Panc1 (cell line): ENCODE measurements at regions not wholly inside any gene's neighbourhood (a gene's known extent, or its start where the extent isn't known, plus 50 kb on each side); places are given as distances from the start of the nearest gene placed in this dataset.

ENCODE experiments used
- ATAC-seq: fragments of 200-7000 bp; cut with Tn5 transposase; 2 replicates; pipeline ENCODE4 v1.9.1; 2020; ENCODE audit warnings: mild to moderate bottlenecking, moderate library complexity
- BruUV-seq: library from RNA; stranded (reverse); fragments of 400-500 nt; replicated peaks from 2 replicates; lab custom pipeline; 2021; lab: Mats Ljungman, UMichigan
- CTCF ChIA-PET: fragments of 300-600 bp; sonication (Branson Sonifier 250); formaldehyde crosslinking; loops from one replicate; lab custom pipeline; 2022; ENCODE audit warnings: antibody characterized with exemption; lab: Charles Lee
- POLR2A ChIA-PET: fragments of 300-600 bp; sonication (Branson Sonifier 250); formaldehyde crosslinking; loops from one replicate; lab custom pipeline; 2022; ENCODE audit warnings: antibody characterized with exemption; lab: Charles Lee
- DNase-seq: peaks from one replicate; pipeline ENCODE4 v3.0.0-alpha.2; 2010; ENCODE audit warnings: low read depth, low spot score
- H3K27ac ChIP-seq: 2 replicates; pipeline ENCODE4 v1.5.1; 2011; ENCODE audit warnings: mild to moderate bottlenecking, low read length, inconsistent platforms
- H3K27me3 ChIP-seq: fragments of 200-500 bp; sonication (Bioruptor generic); 2 replicates; pipeline ENCODE4 v1.6.0; 2014; ENCODE audit warnings: low read length, inconsistent platforms; ENCODE audit not compliant: control insufficient read depth, insufficient read depth
- H3K36me3 ChIP-seq: fragments of 200-500 bp; sonication (Bioruptor generic); 2 replicates; pipeline ENCODE4 v1.5.1; 2014; ENCODE audit warnings: inconsistent platforms, mild to moderate bottlenecking, low read length, moderate library complexity; ENCODE audit not compliant: control insufficient read depth, insufficient read depth
- H3K4me1 ChIP-seq: 2 replicates; pipeline ENCODE4 v1.5.1; 2011; ENCODE audit warnings: inconsistent platforms, mild to moderate bottlenecking, low read length, moderate library complexity; ENCODE audit not compliant: control insufficient read depth, insufficient read depth
- H3K4me3 ChIP-seq, 2 experiments: 2 replicates each; pipeline ENCODE4 v1.5.1; 2011 to 2012; ENCODE audit warnings: low read depth in 2 of 2, low read length in 2 of 2, mild to moderate bottlenecking in 2 of 2, inconsistent platforms in 1 of 2, moderate library complexity in 1 of 2
- H3K9me3 ChIP-seq: fragments of 200-500 bp; sonication (Bioruptor generic); 2 replicates; pipeline ENCODE4 v1.5.1; 2014; ENCODE audit warnings: low read depth, mild to moderate bottlenecking, inconsistent platforms, low read length, moderate library complexity; ENCODE audit not compliant: control insufficient read depth, insufficient read depth
- CTCF ChIP-seq: fragments of 450-650 bp; IDR thresholded peaks from 2 replicates; pipeline ENCODE4 v1.5.1; 2017; ENCODE audit warnings: mild to moderate bottlenecking
- POLR2AphosphoS5 ChIP-seq: IDR thresholded peaks from 2 replicates; pipeline ENCODE4 v1.6.1; 2012; ENCODE audit warnings: mild to moderate bottlenecking, low read depth, low read length, moderate library complexity
- SIN3A ChIP-seq: IDR thresholded peaks from 2 replicates; pipeline ENCODE4 v1.6.1; 2012; ENCODE audit warnings: low read depth, mild to moderate bottlenecking, low read length, moderate library complexity, borderline replicate concordance; ENCODE audit not compliant: insufficient read depth
- TCF7L2 ChIP-seq: IDR thresholded peaks from 2 replicates; pipeline ENCODE4 v1.6.1; 2011; ENCODE audit warnings: mild to moderate bottlenecking, low read depth, low read length, inconsistent platforms
- in situ Hi-C: cut with HindIII; loops from 2 replicates; pipeline ENCODE4 v1.10.0; 2016; ENCODE audit warnings: low sequenced_read_pairs, low pct_unique_long_range_greater_than_20kb
- intact Hi-C: fragments of 100-400 bp; cut with micrococcal nuclease; formaldehyde crosslinking; loops from one replicate; pipeline ENCODE4 v1.10.0; 2022; ENCODE audit not compliant: unreplicated experiment
- TF ChIP-seq, protein P1 (sequence below), 2 experiments: IDR thresholded peaks; 2 replicates each; pipeline ENCODE4 v1.6.1; 2011 to 2012; ENCODE audit warnings: low read depth in 2 of 2, control low read depth in 1 of 2, low read length in 1 of 2, mild to moderate bottlenecking in 1 of 2, moderate library complexity in 1 of 2; ENCODE audit not compliant: insufficient read depth in 1 of 2

- Histone ChIP-seq H3K4me3 (no peak overlapping the region), H3K27ac (no peak overlapping the region), H3K4me1 (no peaks in the 10 kb centered on the region), H3K9me3 (no peaks in the 10 kb centered on the region), H3K36me3 (no peaks in the 10 kb centered on the region), H3K27me3 (no peaks in the 10 kb centered on the region)
- no peak for DNase-seq
- ChIA-PET POLR2A (no interaction called here), CTCF (no interaction called here)
- in situ Hi-C loops: no loop called here
- intact Hi-C loops: no loop called here
- TF ChIP-seq POLR2AphosphoS5 (no peak), CTCF (no peak), SIN3A (no peak), TCF7L2 (no peak)
- TF ChIP-seq, protein P1, sequence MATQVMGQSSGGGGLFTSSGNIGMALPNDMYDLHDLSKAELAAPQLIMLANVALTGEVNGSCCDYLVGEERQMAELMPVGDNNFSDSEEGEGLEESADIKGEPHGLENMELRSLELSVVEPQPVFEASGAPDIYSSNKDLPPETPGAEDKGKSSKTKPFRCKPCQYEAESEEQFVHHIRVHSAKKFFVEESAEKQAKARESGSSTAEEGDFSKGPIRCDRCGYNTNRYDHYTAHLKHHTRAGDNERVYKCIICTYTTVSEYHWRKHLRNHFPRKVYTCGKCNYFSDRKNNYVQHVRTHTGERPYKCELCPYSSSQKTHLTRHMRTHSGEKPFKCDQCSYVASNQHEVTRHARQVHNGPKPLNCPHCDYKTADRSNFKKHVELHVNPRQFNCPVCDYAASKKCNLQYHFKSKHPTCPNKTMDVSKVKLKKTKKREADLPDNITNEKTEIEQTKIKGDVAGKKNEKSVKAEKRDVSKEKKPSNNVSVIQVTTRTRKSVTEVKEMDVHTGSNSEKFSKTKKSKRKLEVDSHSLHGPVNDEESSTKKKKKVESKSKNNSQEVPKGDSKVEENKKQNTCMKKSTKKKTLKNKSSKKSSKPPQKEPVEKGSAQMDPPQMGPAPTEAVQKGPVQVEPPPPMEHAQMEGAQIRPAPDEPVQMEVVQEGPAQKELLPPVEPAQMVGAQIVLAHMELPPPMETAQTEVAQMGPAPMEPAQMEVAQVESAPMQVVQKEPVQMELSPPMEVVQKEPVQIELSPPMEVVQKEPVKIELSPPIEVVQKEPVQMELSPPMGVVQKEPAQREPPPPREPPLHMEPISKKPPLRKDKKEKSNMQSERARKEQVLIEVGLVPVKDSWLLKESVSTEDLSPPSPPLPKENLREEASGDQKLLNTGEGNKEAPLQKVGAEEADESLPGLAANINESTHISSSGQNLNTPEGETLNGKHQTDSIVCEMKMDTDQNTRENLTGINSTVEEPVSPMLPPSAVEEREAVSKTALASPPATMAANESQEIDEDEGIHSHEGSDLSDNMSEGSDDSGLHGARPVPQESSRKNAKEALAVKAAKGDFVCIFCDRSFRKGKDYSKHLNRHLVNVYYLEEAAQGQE (IDR thresholded peaks at IDR 0.05; ENCODE audit: insufficient read depth in 1 of 2, low read depth in 2 of 2, low read length in 1 of 2): no peak
- ATAC-seq: no peak
- BruUV-seq: no TSS peak
Measured at GRCh38 chr16:87033541-87034300, 283.5 kb downstream of the C16orf95 start.

DNA sequence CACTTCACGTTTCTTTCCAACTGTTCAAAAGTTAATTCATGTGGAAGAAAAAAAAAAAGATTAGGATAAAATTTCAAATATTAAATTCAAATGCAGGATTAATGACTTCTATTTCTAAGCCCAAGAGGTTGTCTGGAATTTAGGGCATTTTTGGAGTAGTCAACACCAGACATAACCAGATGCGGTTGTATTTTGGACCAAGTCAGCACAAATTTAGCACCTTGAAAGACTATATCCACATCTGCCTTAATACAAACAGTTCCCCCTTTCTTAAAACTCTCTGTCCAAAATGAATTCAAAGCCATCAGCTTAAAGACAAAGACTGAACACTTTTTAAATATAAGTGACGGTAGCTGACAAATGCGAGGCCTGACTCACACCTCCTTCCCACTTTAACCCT, 282.9 kb downstream of the C16orf95 start:
- no peak overlapping the region for H3K27ac ChIP-seq
- no TSS peak for BruUV-seq
- no peaks in the 10 kb centered on the region for H3K36me3 ChIP-seq
- intact Hi-C loops (no loop called here), in situ Hi-C loops (no loop called here)
- no peaks in the 10 kb centered on the region for H3K27me3 ChIP-seq
- H3K4me1 ChIP-seq: no peaks in the 10 kb centered on the region
- ATAC-seq (no peak), DNase-seq (no peak)
- H3K4me3 ChIP-seq: no peak overlapping the region
- TF ChIP-seq SIN3A: no peak
- TF ChIP-seq, protein P1 (IDR thresholded peaks at IDR 0.05; ENCODE audit: insufficient read depth in 1 of 2, low read depth in 2 of 2, low read length in 1 of 2): no peak
- no peak for TF ChIP-seq TCF7L2
- TF ChIP-seq CTCF: no peak
- TF ChIP-seq POLR2AphosphoS5: no peak
- POLR2A ChIA-PET: no interaction called here
- CTCF ChIA-PET: no interaction called here
- H3K9me3 ChIP-seq: no peaks in the 10 kb centered on the region
